ENCODE measurements at regions not wholly inside any gene's neighbourhood (a gene's known extent, or its start where the extent isn't known, plus 50 kb on each side); places are given as distances from the start of the nearest gene placed in this dataset.

- Histone ChIP-seq H3K4me3 (ENCODE audit: low read depth, low read length) (no peak overlapping the region), H3K27ac (no peak overlapping the region), H3K36me3 (no peaks in the 10 kb centered on the region), H3K9me3 (ENCODE audit: severe bottlenecking) (peaks cover 4% of the 10 kb centered on the region), H3K27me3 (ENCODE audit: insufficient read depth, low read depth, severe bottlenecking) (no peaks in the 10 kb centered on the region)
- no peak for DNase-seq
- TF ChIP-seq, protein P1, sequence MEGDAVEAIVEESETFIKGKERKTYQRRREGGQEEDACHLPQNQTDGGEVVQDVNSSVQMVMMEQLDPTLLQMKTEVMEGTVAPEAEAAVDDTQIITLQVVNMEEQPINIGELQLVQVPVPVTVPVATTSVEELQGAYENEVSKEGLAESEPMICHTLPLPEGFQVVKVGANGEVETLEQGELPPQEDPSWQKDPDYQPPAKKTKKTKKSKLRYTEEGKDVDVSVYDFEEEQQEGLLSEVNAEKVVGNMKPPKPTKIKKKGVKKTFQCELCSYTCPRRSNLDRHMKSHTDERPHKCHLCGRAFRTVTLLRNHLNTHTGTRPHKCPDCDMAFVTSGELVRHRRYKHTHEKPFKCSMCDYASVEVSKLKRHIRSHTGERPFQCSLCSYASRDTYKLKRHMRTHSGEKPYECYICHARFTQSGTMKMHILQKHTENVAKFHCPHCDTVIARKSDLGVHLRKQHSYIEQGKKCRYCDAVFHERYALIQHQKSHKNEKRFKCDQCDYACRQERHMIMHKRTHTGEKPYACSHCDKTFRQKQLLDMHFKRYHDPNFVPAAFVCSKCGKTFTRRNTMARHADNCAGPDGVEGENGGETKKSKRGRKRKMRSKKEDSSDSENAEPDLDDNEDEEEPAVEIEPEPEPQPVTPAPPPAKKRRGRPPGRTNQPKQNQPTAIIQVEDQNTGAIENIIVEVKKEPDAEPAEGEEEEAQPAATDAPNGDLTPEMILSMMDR (IDR thresholded peaks at IDR 0.05; ENCODE audit: low read depth, low read length): no peak
These were observed 296.6 kb downstream of the ADGRD1 start for GRCh38 chr12:131250028-131250950.

DNA sequence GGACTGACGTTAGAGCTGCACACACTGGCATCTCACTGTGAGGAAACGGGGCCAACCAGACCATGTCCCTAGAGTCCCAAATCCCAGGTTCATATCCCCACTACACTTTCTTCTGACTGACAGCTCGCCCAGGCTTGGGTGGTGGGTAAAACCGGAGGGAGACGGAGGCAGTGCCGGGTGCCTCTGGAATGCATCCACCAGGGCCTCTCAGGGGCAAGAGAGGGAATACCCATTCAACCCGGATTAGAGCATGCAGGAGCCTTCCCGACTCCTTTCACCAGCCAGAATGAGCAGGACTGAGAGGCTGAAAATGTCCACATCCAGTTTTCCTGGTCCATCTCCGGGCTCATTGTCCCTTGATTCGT is 297.2 kb downstream of the ADGRD1 start:
- Histone ChIP-seq H3K9me3 (ENCODE audit: severe bottlenecking) (peaks cover 4% of the 10 kb centered on the region), H3K27me3 (ENCODE audit: insufficient read depth, low read depth, severe bottlenecking) (no peaks in the 10 kb centered on the region), H3K27ac (no peak overlapping the region), H3K4me3 (ENCODE audit: low read depth, low read length) (no peak overlapping the region), H3K36me3 (no peaks in the 10 kb centered on the region)
- TF ChIP-seq, protein P1 (IDR thresholded peaks at IDR 0.05; ENCODE audit: low read depth, low read length): no peak
- DNase-seq: no peak

- no peak for DNase-seq
- H3K9me3 ChIP-seq (ENCODE audit: severe bottlenecking): peaks cover 9% of the 10 kb centered on the region
- no peaks in the 10 kb centered on the region for H3K36me3 ChIP-seq
- TF ChIP-seq, protein P1 (IDR thresholded peaks at IDR 0.05; ENCODE audit: low read depth, low read length): no peak
- no peak overlapping the region for H3K4me3 ChIP-seq (ENCODE audit: low read depth, low read length)
- H3K27ac ChIP-seq: no peak overlapping the region
- no peaks in the 10 kb centered on the region for H3K27me3 ChIP-seq (ENCODE audit: insufficient read depth, low read depth, severe bottlenecking)
These were observed 297.8 kb downstream of the ADGRD1 start for GRCh38 chr12:131251336-131252101.

DNA sequence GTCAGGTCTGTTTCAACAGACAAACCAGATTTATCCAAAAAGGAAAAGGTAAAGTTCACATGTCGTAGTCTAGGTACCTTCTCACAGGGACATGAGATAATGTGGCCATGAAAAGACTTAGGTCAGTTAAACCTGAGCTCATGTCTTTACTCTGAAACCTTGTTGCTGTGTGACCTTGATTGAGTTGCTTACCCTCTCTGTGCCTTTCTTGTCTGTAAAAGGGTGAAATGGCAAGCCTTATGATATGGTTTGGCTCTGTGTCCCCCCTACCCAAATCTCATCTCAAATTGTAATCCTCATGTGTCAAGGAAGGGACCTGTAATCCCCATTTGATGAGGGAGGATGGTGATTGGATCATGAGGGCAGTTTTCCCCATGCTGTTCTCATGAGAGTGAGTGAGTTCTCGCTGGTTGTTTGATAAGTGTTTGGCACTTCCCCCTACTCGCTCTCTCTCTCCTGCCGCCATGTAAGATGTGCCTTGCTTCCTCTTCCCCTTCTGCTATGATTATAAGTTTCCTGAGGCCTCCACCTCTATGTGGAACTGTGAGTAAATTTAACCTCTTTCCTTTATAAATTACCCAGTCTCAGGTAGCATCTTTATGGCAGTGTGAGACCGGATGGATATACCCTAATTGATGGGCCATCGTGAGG is 299.8 kb downstream of the ADGRD1 start:
- no peaks in the 10 kb centered on the region for H3K36me3 ChIP-seq
- H3K27ac ChIP-seq: no peak overlapping the region

DNA sequence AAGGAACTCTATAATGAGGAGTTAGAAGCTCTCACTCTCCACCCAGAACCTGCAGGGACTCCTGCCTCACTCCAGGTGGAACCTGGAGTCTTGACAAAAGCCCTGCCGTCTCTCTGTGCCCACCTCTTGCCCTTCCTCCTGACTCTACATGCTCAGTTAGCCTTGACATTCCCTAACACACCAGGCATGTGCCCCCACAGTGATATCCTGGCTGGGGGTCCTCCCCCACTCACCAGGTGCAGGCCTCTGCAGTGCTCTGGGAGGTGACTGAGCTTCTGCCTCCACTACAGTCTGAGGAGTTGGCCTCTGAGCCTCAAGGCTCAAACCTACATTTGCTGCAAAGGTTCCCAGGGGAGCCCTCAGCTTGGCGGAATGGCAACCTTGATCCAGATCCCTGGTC is 300.7 kb downstream of the ADGRD1 start:
- no peak overlapping the region for H3K4me3 ChIP-seq (ENCODE audit: low read depth, low read length)
- no peaks in the 10 kb centered on the region for H3K27me3 ChIP-seq (ENCODE audit: insufficient read depth, low read depth, severe bottlenecking)
- TF ChIP-seq, protein P1 (IDR thresholded peaks at IDR 0.05; ENCODE audit: low read depth, low read length): no peak
- H3K36me3 ChIP-seq: no peaks in the 10 kb centered on the region
- no peak for DNase-seq
- H3K9me3 ChIP-seq (ENCODE audit: severe bottlenecking): peaks cover 7% of the 10 kb centered on the region
- no peak overlapping the region for H3K27ac ChIP-seq

More for the DNA sequence above, 299.8 kb downstream of the ADGRD1 start:
- Histone ChIP-seq H3K27me3 (ENCODE audit: insufficient read depth, low read depth, severe bottlenecking) (no peaks in the 10 kb centered on the region), H3K9me3 (ENCODE audit: severe bottlenecking) (peaks cover 11% of the 10 kb centered on the region), H3K4me3 (ENCODE audit: low read depth, low read length) (no peak overlapping the region)
- no peak for DNase-seq
- TF ChIP-seq, protein P1 (IDR thresholded peaks at IDR 0.05; ENCODE audit: low read depth, low read length): no peak
